NOMO-1 (cell line): ENCODE measurements at regions not wholly inside any gene's neighbourhood (a gene's known extent, or its start where the extent isn't known, plus 50 kb on each side); places are given as distances from the start of the nearest gene placed in this dataset.

Experiments
- DNase-seq, 2 experiments: peaks; one replicate each; lab custom pipeline; 2025; ENCODE audit not compliant: unreplicated experiment in 2 of 2; lab: John Stamatoyannopoulos, UW

GRCh38 chr7:32200646-32201045, 130.4 kb upstream of the PDE1C start:
- no peak for DNase-seq

DNA sequence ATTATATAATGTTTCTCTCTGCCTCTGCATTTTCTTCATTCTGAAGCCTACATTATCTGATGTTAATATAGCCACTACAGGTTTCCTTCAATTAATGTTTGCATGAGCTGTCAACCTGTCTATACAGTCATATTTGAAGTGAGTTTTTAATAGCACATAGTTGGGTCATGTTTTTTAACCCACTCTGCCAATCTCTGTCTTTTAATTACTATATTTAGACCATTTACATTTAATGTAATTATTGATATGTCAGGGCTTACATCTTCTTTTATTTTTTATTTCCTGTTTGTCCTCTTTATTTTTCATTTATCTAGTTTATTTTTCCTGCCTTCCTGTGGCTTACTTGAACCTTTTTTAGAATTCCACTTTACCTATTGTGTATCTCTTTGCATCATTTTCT, 124.3 kb upstream of the PDE1C start:
- no peak for DNase-seq

- DNase-seq = no peak
These were observed 121.1 kb upstream of the PDE1C start for GRCh38 chr7:32191305-32191704.

GRCh38 chr7:32179567-32179966, 109.4 kb upstream of the PDE1C start:
- peak in 1 of 2 experiments; percentile 27 for DNase-seq

DNA sequence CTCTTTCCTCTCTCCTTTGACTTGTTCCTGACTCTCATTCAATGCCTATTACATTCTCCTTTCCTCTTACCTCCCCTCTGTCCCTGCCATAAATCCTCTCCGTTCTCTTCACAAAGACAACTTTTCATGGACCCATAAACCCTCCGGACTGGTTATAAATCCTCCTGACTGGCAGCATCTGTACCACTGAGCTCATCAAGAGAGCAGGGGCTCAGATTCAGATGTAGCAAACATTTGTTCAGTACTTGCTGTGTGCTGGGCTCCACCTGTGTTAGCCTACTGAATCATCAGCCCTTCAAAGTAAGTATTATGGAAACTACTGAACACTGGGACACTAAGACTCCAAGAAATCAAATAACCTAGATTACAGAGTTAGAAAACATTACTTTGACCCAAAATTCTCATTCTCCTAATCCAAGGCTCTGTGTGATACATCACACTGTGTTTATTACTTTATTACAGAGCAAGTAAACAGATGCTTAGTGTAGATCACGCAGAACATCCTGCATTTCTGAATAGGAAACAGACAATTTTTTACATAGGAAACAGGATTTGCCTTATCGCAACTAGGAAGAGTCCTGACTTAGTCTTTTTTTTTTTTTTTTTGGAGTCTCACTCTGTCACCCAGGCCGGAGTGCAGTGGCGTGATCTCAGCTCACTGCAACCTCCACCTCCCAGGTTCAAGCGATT, 108.6 kb upstream of the PDE1C start:
- DNase-seq = no peak

DNA sequence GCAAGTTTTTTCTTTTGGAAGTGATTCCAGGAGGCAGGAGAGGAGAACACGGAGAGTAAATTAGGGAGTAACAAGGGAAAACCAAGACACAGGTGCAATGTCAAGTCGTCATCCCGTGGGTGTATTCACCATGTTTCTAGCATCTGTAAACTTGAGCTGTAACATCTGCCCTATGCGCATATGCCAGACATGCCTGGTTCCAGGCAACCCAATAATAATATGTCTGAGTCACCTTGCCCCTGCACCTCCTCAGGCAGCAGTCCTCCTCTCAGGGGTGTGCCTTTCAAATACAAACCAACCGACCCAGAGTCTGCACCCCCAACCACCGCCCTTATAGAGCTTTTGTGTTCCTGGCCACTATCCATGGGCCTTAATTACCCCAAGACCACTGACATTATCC, 107.0 kb upstream of the PDE1C start:
- DNase-seq = no peak

DNA sequence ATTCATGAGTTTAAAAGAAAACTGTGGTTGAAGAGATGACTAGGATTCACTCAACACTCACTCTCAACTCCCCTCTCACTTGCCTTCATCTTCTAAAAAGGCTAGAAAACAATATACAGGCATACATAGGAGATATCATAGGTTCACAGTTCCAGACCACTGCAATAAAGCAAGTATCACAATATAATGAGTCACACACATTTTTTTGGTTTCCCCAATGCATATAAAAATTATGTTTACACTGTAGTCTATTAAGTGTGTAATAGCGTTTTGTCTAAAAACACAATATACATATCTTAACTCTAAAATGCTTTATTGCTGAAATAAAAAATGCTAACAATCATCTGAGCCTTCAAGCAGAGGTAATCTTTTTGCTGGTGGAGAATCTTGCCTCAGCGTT, 104.9 kb upstream of the PDE1C start:
- DNase-seq = no peak

- no peak for DNase-seq
These were observed 101.0 kb upstream of the PDE1C start for GRCh38 chr7:32171248-32171647.

DNA sequence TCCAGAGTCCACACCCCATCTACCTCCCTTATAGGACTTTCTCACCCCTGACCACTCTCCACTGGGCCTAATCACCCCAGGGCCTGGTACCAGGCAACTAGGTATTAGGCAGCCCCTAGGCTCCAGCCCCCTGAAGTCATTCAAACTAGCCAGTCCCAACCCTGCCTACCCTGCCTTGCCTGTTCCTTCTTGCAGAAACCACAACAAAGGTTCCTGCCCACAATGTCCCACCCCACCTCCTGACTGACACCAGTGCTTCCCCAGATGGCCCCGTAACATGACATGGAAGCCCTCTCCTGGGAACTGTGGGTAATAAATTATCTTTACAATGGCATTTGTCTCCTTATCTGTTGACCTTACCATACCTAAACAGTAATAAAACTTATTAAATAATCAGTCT, 100.6 kb upstream of the PDE1C start:
- no peak for DNase-seq

GRCh38 chr7:32169228-32169627, 99.0 kb upstream of the PDE1C start:
- DNase-seq = no peak

DNA sequence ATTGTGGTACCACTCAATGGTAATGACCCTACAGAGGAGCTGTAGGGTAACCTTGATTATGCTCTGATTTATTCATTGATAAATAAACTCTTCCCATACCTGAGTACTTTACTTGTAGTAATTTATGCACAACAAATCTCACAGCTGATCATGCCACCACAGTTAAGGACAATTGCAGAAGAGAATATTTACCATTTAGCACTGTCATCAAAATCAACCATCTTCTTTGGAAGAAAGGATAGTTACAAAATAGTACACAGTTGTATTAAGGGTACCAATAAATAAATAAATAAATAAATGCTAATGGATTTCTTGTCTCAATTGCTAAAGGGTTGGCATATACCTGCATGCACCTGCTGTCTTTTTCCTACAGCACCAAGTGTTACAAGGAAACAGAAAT, 97.6 kb upstream of the PDE1C start:
- no peak for DNase-seq

DNA sequence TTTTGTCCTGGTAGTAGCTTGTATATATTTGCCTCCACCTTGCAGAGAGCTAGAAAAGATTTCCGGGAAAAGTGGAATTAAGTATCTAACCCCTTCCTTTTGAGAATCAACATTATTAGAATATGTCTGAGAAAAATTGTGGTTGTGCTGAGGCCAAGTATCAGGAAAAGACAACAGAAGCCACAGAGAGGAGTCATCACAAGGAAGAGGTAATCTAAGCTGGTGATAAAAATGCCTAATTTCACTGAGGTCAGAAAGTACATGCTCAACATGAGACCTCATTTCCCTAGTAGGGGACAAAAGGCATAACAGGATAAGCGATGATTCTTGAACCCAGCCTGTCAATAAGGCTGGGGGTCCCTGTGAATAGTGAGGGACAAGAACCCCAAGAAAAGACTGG, 97.0 kb upstream of the PDE1C start:
- DNase-seq = no peak

DNA sequence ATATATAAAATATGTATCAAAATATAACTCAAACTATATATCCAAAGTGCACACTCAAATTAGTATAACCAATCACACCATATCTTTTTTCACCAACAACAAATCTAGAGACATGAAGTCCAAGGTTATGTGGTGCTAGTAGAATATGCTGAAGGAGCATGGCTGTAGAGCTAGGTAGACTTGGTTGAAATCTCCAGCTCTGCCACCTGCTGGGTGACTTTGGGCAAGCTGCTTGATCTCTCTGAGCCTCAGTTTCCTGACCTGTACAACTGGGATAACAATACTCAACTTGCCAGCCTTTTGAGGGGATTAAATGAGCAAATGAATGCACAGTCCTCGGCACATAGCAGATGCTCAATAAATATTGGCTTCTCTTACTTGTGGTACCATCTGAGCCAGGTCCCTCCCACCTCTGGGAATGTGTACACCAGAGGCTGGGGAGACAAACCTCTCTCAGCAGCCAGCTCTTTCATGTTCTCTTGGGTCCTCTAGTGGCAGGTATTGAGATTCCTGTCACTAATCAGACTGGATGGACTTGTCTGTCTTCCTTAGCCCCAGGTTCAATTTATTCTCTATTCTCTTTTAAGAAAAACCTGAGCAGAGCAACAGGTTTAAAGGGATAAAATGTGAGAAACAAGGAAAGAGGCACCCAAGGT, 94.3 kb upstream of the PDE1C start:
- no peak for DNase-seq

DNA sequence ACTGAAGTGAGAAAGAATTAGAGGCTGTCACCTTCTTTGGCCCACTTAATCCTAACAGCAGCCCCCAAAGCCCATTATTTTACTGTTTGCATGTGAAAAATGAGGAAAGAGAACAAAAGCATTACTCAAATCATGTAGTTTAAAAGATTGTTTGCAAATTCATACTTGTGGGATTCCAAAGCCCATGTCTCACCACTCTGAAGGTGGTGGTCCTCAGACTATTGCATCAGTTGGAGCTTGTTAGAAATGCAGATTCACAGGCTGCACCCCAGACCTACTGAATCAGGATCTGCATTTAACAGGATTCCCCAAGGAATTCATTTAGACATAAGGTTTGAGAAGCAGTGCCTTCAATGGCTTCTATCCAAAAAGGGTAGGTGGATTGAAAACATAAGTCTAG, 93.7 kb upstream of the PDE1C start:
- no peak for DNase-seq

DNA sequence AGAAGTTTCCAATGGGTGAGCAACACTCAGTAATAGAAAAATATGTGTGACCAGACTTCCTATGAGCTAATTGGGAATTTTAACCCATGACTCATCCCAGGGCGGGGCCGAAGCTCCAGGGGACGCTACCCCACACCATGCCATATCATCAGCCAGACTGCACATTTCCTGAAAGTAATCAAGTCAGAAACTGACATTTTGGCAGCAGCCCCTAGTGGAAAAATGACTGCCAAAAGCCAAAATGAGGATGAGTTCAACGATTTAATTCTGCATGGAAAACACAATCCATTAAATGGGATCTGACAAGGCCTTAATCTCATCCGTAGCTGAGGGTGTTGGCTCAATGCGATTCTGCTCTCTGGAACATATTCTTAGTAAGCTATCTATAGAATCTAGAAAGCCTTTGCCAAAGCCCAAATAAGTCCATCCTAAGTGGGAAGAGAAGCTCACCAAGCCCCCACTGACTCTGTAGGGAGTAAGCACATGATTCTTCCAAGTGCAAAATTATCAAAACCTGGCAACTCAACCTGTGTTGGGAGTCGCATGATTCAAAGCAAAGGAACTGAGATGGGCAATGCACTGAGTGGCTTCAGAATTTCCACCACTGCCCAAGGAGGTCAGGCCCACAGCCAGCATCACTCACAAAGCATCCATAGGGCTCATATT, 93.1 kb upstream of the PDE1C start:
- DNase-seq = no peak

DNA sequence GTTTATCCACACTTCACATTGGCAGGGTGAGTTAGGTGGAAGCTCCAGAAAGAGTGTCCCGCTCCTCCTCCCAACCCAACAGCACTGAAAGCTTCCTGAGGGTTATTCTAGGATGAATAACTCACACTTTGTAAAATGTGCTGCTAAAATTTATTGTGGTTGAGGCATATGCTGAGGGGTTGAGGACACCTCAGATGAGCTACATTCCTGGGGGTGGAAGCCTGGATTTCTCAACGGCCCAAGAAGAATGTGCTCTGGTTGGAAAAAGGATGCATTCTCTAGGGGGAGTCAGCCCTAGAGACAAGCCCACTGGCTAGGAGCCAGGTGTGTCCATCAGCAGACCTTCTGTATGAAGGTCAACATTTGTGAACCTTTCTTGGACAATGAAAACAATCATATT, 91.5 kb upstream of the PDE1C start:
- no peak for DNase-seq

GRCh38 chr7:32158751-32159745, 88.8 kb upstream of the PDE1C start:
- no peak for DNase-seq

- no peak for DNase-seq
These were observed 87.9 kb upstream of the PDE1C start for GRCh38 chr7:32158076-32158475.

DNA sequence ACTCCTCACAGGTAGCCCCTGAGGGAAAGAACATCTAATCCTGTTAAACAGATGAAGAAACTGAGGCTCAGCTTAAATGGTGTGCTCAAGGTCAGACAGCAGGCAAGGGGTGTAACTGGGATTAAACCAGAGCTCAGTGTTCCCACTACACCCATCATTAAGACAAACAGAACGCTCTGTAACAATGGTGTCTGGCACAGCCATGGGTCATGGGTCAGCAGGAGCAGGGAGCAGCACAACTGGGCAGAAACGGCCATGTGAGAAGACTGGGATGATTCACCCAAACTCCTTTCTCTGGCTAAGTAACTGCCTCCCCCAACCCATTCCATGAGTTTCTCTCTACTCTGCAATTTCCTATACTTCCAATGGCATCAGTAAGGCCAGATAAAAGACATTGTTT, 85.5 kb upstream of the PDE1C start:
- no peak for DNase-seq

- no peak for DNase-seq
These were observed 84.6 kb upstream of the PDE1C start for GRCh38 chr7:32154797-32155196.

GRCh38 chr7:32153006-32153405, 82.8 kb upstream of the PDE1C start:
- DNase-seq = no peak
